Activated CD8-positive, alpha-beta memory T cell treated with anti-CD3 and anti-CD28 coated beads for 36 hours (primary cell): ENCODE measurements at regions not wholly inside any gene's neighbourhood (a gene's known extent, or its start where the extent isn't known, plus 50 kb on each side); places are given as distances from the start of the nearest gene placed in this dataset.

Source experiments
- CTCF ChIA-PET: fragments of 350-600 bp; sonication (Branson Sonifier 250); formaldehyde crosslinking; loops from one replicate; lab custom pipeline; 2021; ENCODE audit warnings: antibody characterized with exemption; lab: Charles Lee
- POLR2A ChIA-PET: fragments of 350-600 bp; sonication (Branson Sonifier 250); formaldehyde crosslinking; loops from one replicate; lab custom pipeline; 2021; ENCODE audit warnings: antibody characterized with exemption; lab: Charles Lee

GRCh38 chr18:25734336-25734735 is 356.1 kb downstream of the SS18 start:
- CTCF ChIA-PET, result no interaction called here
- POLR2A ChIA-PET, result no interaction called here

- ChIA-PET CTCF (no interaction called here), POLR2A (no interaction called here)
These were observed 357.6 kb downstream of the SS18 start for GRCh38 chr18:25732862-25733261.

- CTCF ChIA-PET, result no interaction called here
- POLR2A ChIA-PET, result no interaction called here
These were observed 361.3 kb downstream of the SS18 start for GRCh38 chr18:25729072-25729471.

GRCh38 chr18:25727281-25727985 is 363.0 kb downstream of the SS18 start:
- CTCF ChIA-PET, result interaction anchor here (1.0 kb wide), 1 partner anchor 12 kb away, joined by 3 read pairs; no protein-coding TSS in a partner anchor
- POLR2A ChIA-PET, result no interaction called here

GRCh38 chr18:25726298-25726697 is 364.1 kb downstream of the SS18 start:
- POLR2A ChIA-PET, result no interaction called here
- CTCF ChIA-PET, result no interaction called here

GRCh38 chr18:25725501-25725900 is 364.9 kb downstream of the SS18 start:
- ChIA-PET POLR2A (no interaction called here), CTCF (no interaction called here)

- CTCF ChIA-PET, result no interaction called here
These were observed 365.4 kb downstream of the SS18 start for GRCh38 chr18:25724997-25725396.

GRCh38 chr18:25724121-25724520 is 366.3 kb downstream of the SS18 start:
- ChIA-PET CTCF (no interaction called here), POLR2A (no interaction called here)

More at GRCh38 chr18:25724997-25725396, 365.4 kb downstream of the SS18 start:
- POLR2A ChIA-PET, result no interaction called here

GRCh38 chr18:25713103-25713502 is 361.1 kb upstream of the ZNF521 start:
- ChIA-PET CTCF (no interaction called here), POLR2A (no interaction called here)

- ChIA-PET POLR2A (no interaction called here), CTCF (no interaction called here)
These were observed 359.0 kb upstream of the ZNF521 start for GRCh38 chr18:25710981-25711380.

- POLR2A ChIA-PET, result no interaction called here
- CTCF ChIA-PET, result no interaction called here
These were observed 353.7 kb upstream of the ZNF521 start for GRCh38 chr18:25705650-25706049.

- ChIA-PET CTCF (no interaction called here), POLR2A (no interaction called here)
These were observed 352.5 kb upstream of the ZNF521 start for GRCh38 chr18:25704494-25704893.

GRCh38 chr18:25704071-25704470 is 352.1 kb upstream of the ZNF521 start:
- POLR2A ChIA-PET, result no interaction called here
- CTCF ChIA-PET, result no interaction called here

- CTCF ChIA-PET, result no interaction called here
- POLR2A ChIA-PET, result no interaction called here
These were observed 349.9 kb upstream of the ZNF521 start for GRCh38 chr18:25701821-25702220.

- CTCF ChIA-PET, result no interaction called here
These were observed 335.1 kb upstream of the ZNF521 start for GRCh38 chr18:25686960-25687500.

GRCh38 chr18:25685088-25685487 is 333.1 kb upstream of the ZNF521 start:
- POLR2A ChIA-PET, result no interaction called here
- CTCF ChIA-PET, result no interaction called here

More at GRCh38 chr18:25686960-25687500, 335.1 kb upstream of the ZNF521 start:
- POLR2A ChIA-PET, result no interaction called here

GRCh38 chr18:25679491-25679890 is 327.5 kb upstream of the ZNF521 start:
- ChIA-PET CTCF (no interaction called here), POLR2A (no interaction called here)

- CTCF ChIA-PET, result no interaction called here
- POLR2A ChIA-PET, result no interaction called here
These were observed 326.3 kb upstream of the ZNF521 start for GRCh38 chr18:25678221-25678620.

GRCh38 chr18:25675123-25675850 is 323.3 kb upstream of the ZNF521 start:
- ChIA-PET CTCF (no interaction called here), POLR2A (no interaction called here)

- ChIA-PET POLR2A (no interaction called here), CTCF (no interaction called here)
These were observed 322.2 kb upstream of the ZNF521 start for GRCh38 chr18:25674183-25674582.

GRCh38 chr18:25672490-25672889 is 320.5 kb upstream of the ZNF521 start:
- ChIA-PET POLR2A (no interaction called here), CTCF (no interaction called here)
